Sigmoid colon (tissue), 4 donors: ENCODE measurements at regions not wholly inside any gene's neighbourhood (a gene's known extent, or its start where the extent isn't known, plus 50 kb on each side); places are given as distances from the start of the nearest gene placed in this dataset.

ENCODE experiments used
- POLR2A ChIP-seq, 2 donors: fragments of 450-650 bp; IDR thresholded peaks; one replicate each; pipeline ENCODE4 v1.6.1; 2016; ENCODE audit warnings: antibody characterized with exemption in 2 of 2, mild to moderate bottlenecking in 2 of 2, moderate library complexity in 2 of 2
- POLR2AphosphoS5 ChIP-seq, 4 donors: sonication (generic); formaldehyde crosslinking; IDR thresholded peaks; one replicate each; pipeline ENCODE4 v1.6.1; 2017; ENCODE audit warnings: antibody characterized with exemption in 4 of 4
- TF ChIP-seq, protein P1 (sequence below), 4 experiments: fragments of 450-650 bp in 3 of 4; fragments of 200-600 bp in 1 of 4; IDR thresholded peaks; one replicate each; pipeline ENCODE4 v1.5.1; 2016 to 2019; ENCODE audit warnings: antibody characterized with exemption in 4 of 4, mild to moderate bottlenecking in 3 of 4, moderate library complexity in 2 of 4

DNA sequence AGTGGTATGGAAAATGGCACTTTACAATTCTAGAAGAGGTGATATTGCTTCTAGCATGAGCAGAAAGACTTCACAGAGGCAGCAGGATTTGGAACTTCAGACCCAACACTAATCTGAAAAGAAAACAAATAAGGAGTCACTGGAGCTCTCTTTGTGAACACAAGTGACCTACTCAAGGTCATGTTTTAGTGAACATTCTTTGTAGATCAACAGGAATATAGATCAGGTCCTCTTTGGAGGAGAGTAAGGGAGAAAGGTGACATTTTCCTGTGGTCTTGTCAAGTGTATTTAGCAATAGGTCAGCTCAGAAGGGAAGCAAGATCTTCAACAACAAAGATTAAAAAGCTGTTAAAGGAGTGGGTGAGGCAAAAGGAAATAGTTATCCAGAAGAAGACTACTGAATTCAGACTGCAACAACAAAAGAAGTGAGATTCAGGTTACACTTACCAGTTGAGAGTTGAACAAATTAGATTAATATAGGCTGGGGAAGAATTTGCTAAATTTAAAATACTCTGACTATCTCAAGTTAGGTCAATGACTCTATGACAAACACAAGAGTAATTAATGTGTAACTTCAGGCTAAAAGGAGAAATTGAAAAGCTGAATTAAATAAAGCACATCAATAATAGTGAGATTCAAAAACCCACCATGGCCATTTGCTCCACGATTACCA lies 528.2 kb downstream of the RPS29 start:
- TF ChIP-seq POLR2AphosphoS5 (IDR thresholded peaks at IDR 0.05) (no peak), POLR2A (IDR thresholded peaks at IDR 0.05) (no peak)
- TF ChIP-seq, protein P1, sequence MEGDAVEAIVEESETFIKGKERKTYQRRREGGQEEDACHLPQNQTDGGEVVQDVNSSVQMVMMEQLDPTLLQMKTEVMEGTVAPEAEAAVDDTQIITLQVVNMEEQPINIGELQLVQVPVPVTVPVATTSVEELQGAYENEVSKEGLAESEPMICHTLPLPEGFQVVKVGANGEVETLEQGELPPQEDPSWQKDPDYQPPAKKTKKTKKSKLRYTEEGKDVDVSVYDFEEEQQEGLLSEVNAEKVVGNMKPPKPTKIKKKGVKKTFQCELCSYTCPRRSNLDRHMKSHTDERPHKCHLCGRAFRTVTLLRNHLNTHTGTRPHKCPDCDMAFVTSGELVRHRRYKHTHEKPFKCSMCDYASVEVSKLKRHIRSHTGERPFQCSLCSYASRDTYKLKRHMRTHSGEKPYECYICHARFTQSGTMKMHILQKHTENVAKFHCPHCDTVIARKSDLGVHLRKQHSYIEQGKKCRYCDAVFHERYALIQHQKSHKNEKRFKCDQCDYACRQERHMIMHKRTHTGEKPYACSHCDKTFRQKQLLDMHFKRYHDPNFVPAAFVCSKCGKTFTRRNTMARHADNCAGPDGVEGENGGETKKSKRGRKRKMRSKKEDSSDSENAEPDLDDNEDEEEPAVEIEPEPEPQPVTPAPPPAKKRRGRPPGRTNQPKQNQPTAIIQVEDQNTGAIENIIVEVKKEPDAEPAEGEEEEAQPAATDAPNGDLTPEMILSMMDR (IDR thresholded peaks at IDR 0.05) = no peak
